ENCODE measurements at regions not wholly inside any gene's neighbourhood (a gene's known extent, or its start where the extent isn't known, plus 50 kb on each side); places are given as distances from the start of the nearest gene placed in this dataset.
"Not testable (repeated sequence)": the region's sequence is repeated elsewhere in the genome, so short reads cannot be mapped to it uniquely, and the experiment has no call there.

GRCh38 chr5:174925586-174925985 is 201.2 kb downstream of the MSX2 start:
- DNase-seq (ENCODE audit: low read depth in 2 of 2, low spot score in 1 of 2): no peak

GRCh38 chr5:174922955-174923354 is 198.6 kb downstream of the MSX2 start:
- DNase-seq (ENCODE audit: low read depth in 2 of 2, low spot score in 1 of 2): no peak

GRCh38 chr5:174920906-174921550 is 196.6 kb downstream of the MSX2 start:
- DNase-seq (ENCODE audit: low read depth in 2 of 2, low spot score in 1 of 2): no peak

GRCh38 chr5:174919351-174919750 is 195.0 kb downstream of the MSX2 start:
- DNase-seq (ENCODE audit: low read depth in 2 of 2, low spot score in 1 of 2): no peak

GRCh38 chr5:174918655-174919054 is 194.3 kb downstream of the MSX2 start:
- no peak for DNase-seq (ENCODE audit: low read depth in 2 of 2, low spot score in 1 of 2)

GRCh38 chr5:174917976-174918554 is 193.7 kb downstream of the MSX2 start:
- no peak for DNase-seq (ENCODE audit: low read depth in 2 of 2, low spot score in 1 of 2)

GRCh38 chr5:174917435-174917834 is 193.1 kb downstream of the MSX2 start:
- not testable (repeated sequence) for DNase-seq (ENCODE audit: low read depth in 2 of 2, low spot score in 1 of 2)

GRCh38 chr5:174916924-174917323 is 192.5 kb downstream of the MSX2 start:
- not testable (repeated sequence) for DNase-seq (ENCODE audit: low read depth in 2 of 2, low spot score in 1 of 2)

- no peak for DNase-seq (ENCODE audit: low read depth in 2 of 2, low spot score in 1 of 2)
Observed at GRCh38 chr5:174916227-174916626, 191.8 kb downstream of the MSX2 start.

- no peak for DNase-seq (ENCODE audit: low read depth in 2 of 2, low spot score in 1 of 2)
Observed at GRCh38 chr5:174911118-174911517, 186.7 kb downstream of the MSX2 start.

GRCh38 chr5:174910245-174910737 is 185.9 kb downstream of the MSX2 start:
- peak in 1 of 2 donors; percentile 6 for DNase-seq (ENCODE audit: low read depth in 2 of 2, low spot score in 1 of 2)

GRCh38 chr5:174903172-174903732 is 178.9 kb downstream of the MSX2 start:
- DNase-seq (ENCODE audit: low read depth in 2 of 2, low spot score in 1 of 2): no peak

- DNase-seq (ENCODE audit: low read depth in 2 of 2, low spot score in 1 of 2): no peak
Observed at GRCh38 chr5:174901336-174901735, 177.0 kb downstream of the MSX2 start.

GRCh38 chr5:174900240-174900865 is 176.0 kb downstream of the MSX2 start:
- DNase-seq (ENCODE audit: low read depth in 2 of 2, low spot score in 1 of 2): no peak

GRCh38 chr5:174897281-174897950 is 173.0 kb downstream of the MSX2 start:
- no peak for DNase-seq (ENCODE audit: low read depth in 2 of 2, low spot score in 1 of 2)

- no peak for DNase-seq (ENCODE audit: low read depth in 2 of 2, low spot score in 1 of 2)
Observed at GRCh38 chr5:174895360-174895759, 171.0 kb downstream of the MSX2 start.

- DNase-seq (ENCODE audit: low read depth in 2 of 2, low spot score in 1 of 2): no peak
Observed at GRCh38 chr5:174892742-174893141, 168.4 kb downstream of the MSX2 start.

GRCh38 chr5:174880412-174881200 is 156.2 kb downstream of the MSX2 start:
- DNase-seq (ENCODE audit: low read depth in 2 of 2, low spot score in 1 of 2): not testable (repeated sequence)

GRCh38 chr5:174877987-174878386 is 153.6 kb downstream of the MSX2 start:
- no peak for DNase-seq (ENCODE audit: low read depth in 2 of 2, low spot score in 1 of 2)

- no peak for DNase-seq (ENCODE audit: low read depth in 2 of 2, low spot score in 1 of 2)
Observed at GRCh38 chr5:174872271-174872670, 147.9 kb downstream of the MSX2 start.

GRCh38 chr5:174852143-174852542 is 127.8 kb downstream of the MSX2 start:
- no peak for DNase-seq (ENCODE audit: low read depth in 2 of 2, low spot score in 1 of 2)
